ENCODE measurements at regions not wholly inside any gene's neighbourhood (a gene's known extent, or its start where the extent isn't known, plus 50 kb on each side); places are given as distances from the start of the nearest gene placed in this dataset.

DNA sequence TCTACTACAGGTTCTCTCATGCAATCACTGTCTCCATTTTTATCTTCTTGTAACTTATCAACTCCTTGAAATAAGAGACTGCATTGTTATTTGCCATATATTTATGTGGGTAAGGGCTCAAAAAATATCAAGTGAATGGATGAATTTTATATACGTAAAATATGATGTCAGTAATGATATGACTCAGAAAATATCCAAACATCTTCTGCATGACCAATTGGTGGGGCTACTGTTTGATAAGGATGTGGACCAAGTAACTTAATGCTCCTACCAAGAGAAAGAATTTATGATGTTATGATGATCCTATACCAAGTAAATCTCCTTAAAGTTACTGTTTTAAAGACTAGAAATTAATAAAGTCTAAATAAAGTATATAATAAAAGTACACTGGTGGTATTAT lies 103.7 kb downstream of the OGFRL1 start:
- TF ChIP-seq POLR2AphosphoS5 (IDR thresholded peaks at IDR 0.05; ENCODE audit: borderline replicate concordance, low read depth, low read length) (no peak), FOXP2 (optimal IDR thresholded peaks at IDR 0.05; ENCODE audit: control extremely low read depth, extremely low read length, insufficient read depth) (no peak), EZH2 (IDR thresholded peaks at IDR 0.05) (no peak)
- no peak for DNase-seq (ENCODE audit: low read depth, low spot score)
- no peak overlapping the region for H3K9ac ChIP-seq (ENCODE audit: insufficient read length)
- no peak overlapping the region for H3K27ac ChIP-seq
- H3K4me3 ChIP-seq = no peak overlapping the region
- H3K9me3 ChIP-seq (ENCODE audit: low read depth, low read length) = no peaks in the 10 kb centered on the region
- no peaks in the 10 kb centered on the region for H3K36me3 ChIP-seq (ENCODE audit: insufficient read depth, low read length)

- TF ChIP-seq EZH2 (IDR thresholded peaks at IDR 0.05) = no peak
- no peak for TF ChIP-seq POLR2AphosphoS5 (IDR thresholded peaks at IDR 0.05; ENCODE audit: borderline replicate concordance, low read depth, low read length)
- TF ChIP-seq FOXP2 (optimal IDR thresholded peaks at IDR 0.05; ENCODE audit: control extremely low read depth, extremely low read length, insufficient read depth) = no peak
- H3K4me3 ChIP-seq = peak overlapping the region; percentile 26; the same call in 1 of the 2 replicates
- H3K9ac ChIP-seq (ENCODE audit: insufficient read length) = no peak overlapping the region
- no peaks in the 10 kb centered on the region for H3K36me3 ChIP-seq (ENCODE audit: insufficient read depth, low read length)
- no peak for DNase-seq (ENCODE audit: low read depth, low spot score)
- peak overlapping the region; percentile 44; the same call in 1 of the 2 replicates for H3K27ac ChIP-seq
- no peaks in the 10 kb centered on the region for H3K9me3 ChIP-seq (ENCODE audit: low read depth, low read length)
Measured at GRCh38 chr6:71393471-71393870, 104.9 kb downstream of the OGFRL1 start.

- Histone ChIP-seq H3K27ac (peak overlapping the region; percentile 44; the same call in 1 of the 2 replicates), H3K9me3 (ENCODE audit: low read depth, low read length) (no peaks in the 10 kb centered on the region), H3K36me3 (ENCODE audit: insufficient read depth, low read length) (no peaks in the 10 kb centered on the region), H3K9ac (ENCODE audit: insufficient read length) (no peak overlapping the region), H3K4me3 (no peak overlapping the region; the same call in 1 of the 2 replicates)
- TF ChIP-seq FOXP2 (optimal IDR thresholded peaks at IDR 0.05; ENCODE audit: control extremely low read depth, extremely low read length, insufficient read depth) (no peak), EZH2 (IDR thresholded peaks at IDR 0.05) (no peak), POLR2AphosphoS5 (IDR thresholded peaks at IDR 0.05; ENCODE audit: borderline replicate concordance, low read depth, low read length) (no peak)
- no peak for DNase-seq (ENCODE audit: low read depth, low spot score)
Measured at GRCh38 chr6:71393981-71394432, 105.4 kb downstream of the OGFRL1 start.

GRCh38 chr6:71394926-71395325 lies 106.3 kb downstream of the OGFRL1 start:
- no peak overlapping the region for H3K27ac ChIP-seq
- H3K36me3 ChIP-seq (ENCODE audit: insufficient read depth, low read length) = no peaks in the 10 kb centered on the region
- DNase-seq (ENCODE audit: low read depth, low spot score) = no peak

DNA sequence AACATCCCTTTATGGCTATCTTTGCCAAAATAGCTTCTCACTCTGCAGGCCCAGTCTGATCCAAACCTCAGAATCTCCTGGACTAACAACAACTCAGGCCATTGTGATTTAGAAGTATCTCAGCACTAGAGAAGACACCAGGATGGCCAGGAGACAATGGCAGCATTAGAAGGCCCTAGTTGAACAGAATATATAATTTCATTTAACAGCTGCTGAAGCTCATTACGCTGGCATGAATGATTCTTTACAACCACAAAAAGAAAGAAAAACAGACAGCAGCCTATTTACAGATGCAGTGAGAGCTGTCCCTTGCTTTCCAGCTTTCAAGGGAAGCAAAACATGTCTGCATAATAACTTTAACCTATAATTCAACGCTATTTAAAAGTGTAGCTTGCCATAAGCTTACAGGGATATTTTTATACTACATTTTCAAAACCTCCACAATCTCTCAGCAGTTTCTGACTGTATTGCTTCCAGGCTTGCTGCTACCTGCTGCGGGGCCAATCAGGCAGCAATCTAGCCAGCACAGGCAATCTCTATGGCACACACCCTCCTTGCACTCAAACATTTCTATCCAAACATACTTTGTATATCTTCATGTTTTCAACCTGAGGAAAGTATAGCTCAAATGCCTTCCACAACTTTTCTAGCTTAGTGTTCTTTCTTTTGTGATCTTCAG lies 107.3 kb downstream of the OGFRL1 start:
- H3K9ac ChIP-seq (ENCODE audit: insufficient read length) = no peak overlapping the region
- no peak overlapping the region for H3K4me3 ChIP-seq
- no peaks in the 10 kb centered on the region for H3K9me3 ChIP-seq (ENCODE audit: low read depth, low read length)
- no peak for DNase-seq (ENCODE audit: low read depth, low spot score)
- H3K36me3 ChIP-seq (ENCODE audit: insufficient read depth, low read length) = no peaks in the 10 kb centered on the region
- TF ChIP-seq EZH2 (IDR thresholded peaks at IDR 0.05) (no peak), FOXP2 (optimal IDR thresholded peaks at IDR 0.05; ENCODE audit: control extremely low read depth, extremely low read length, insufficient read depth) (no peak), POLR2AphosphoS5 (IDR thresholded peaks at IDR 0.05; ENCODE audit: borderline replicate concordance, low read depth, low read length) (no peak)
- H3K27ac ChIP-seq = no peak overlapping the region

More at GRCh38 chr6:71394926-71395325, 106.3 kb downstream of the OGFRL1 start:
- H3K4me3 ChIP-seq = no peak overlapping the region
- TF ChIP-seq FOXP2 (optimal IDR thresholded peaks at IDR 0.05; ENCODE audit: control extremely low read depth, extremely low read length, insufficient read depth) (no peak), POLR2AphosphoS5 (IDR thresholded peaks at IDR 0.05; ENCODE audit: borderline replicate concordance, low read depth, low read length) (no peak), EZH2 (IDR thresholded peaks at IDR 0.05) (no peak)
- no peaks in the 10 kb centered on the region for H3K9me3 ChIP-seq (ENCODE audit: low read depth, low read length)
- no peak overlapping the region for H3K9ac ChIP-seq (ENCODE audit: insufficient read length)

GRCh38 chr6:71396410-71396801 lies 107.8 kb downstream of the OGFRL1 start:
- no peak overlapping the region for H3K27ac ChIP-seq
- H3K9ac ChIP-seq (ENCODE audit: insufficient read length) = no peak overlapping the region
- DNase-seq (ENCODE audit: low read depth, low spot score) = no peak
- no peaks in the 10 kb centered on the region for H3K36me3 ChIP-seq (ENCODE audit: insufficient read depth, low read length)
- H3K4me3 ChIP-seq = no peak overlapping the region
- H3K9me3 ChIP-seq (ENCODE audit: low read depth, low read length) = no peaks in the 10 kb centered on the region
- TF ChIP-seq POLR2AphosphoS5 (IDR thresholded peaks at IDR 0.05; ENCODE audit: borderline replicate concordance, low read depth, low read length) (no peak), FOXP2 (optimal IDR thresholded peaks at IDR 0.05; ENCODE audit: control extremely low read depth, extremely low read length, insufficient read depth) (no peak), EZH2 (IDR thresholded peaks at IDR 0.05) (no peak)

- Histone ChIP-seq H3K4me3 (no peak overlapping the region), H3K27ac (no peak overlapping the region), H3K9ac (ENCODE audit: insufficient read length) (no peak overlapping the region), H3K9me3 (ENCODE audit: low read depth, low read length) (no peaks in the 10 kb centered on the region), H3K36me3 (ENCODE audit: insufficient read depth, low read length) (no peaks in the 10 kb centered on the region)
- DNase-seq (ENCODE audit: low read depth, low spot score) = no peak
- no peak for TF ChIP-seq FOXP2 (optimal IDR thresholded peaks at IDR 0.05; ENCODE audit: control extremely low read depth, extremely low read length, insufficient read depth)
- no peak for TF ChIP-seq EZH2 (IDR thresholded peaks at IDR 0.05)
- no peak for TF ChIP-seq POLR2AphosphoS5 (IDR thresholded peaks at IDR 0.05; ENCODE audit: borderline replicate concordance, low read depth, low read length)
Measured at GRCh38 chr6:71399279-71399678, 110.7 kb downstream of the OGFRL1 start.

DNA sequence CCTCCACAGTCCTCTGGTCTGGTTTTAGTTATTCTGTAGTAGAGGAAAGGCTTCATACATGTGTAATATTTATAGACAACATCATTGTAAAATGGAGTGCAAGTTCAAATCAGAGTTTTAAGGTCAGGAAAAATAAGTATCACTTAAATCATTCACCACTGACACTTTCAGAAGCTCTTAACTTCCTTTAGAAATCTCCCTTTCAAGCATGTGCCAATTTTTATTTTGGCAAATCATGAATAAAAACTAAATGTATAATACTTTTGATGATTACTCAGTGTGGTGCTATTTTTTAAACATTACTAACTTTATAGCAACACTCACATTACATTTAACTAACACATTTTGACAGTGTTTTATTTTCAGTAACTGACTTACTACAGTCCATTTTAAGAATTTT lies 112.2 kb downstream of the OGFRL1 start:
- Histone ChIP-seq H3K9me3 (ENCODE audit: low read depth, low read length) (no peaks in the 10 kb centered on the region), H3K4me3 (no peak overlapping the region), H3K27ac (no peak overlapping the region), H3K36me3 (ENCODE audit: insufficient read depth, low read length) (no peaks in the 10 kb centered on the region), H3K9ac (ENCODE audit: insufficient read length) (no peak overlapping the region)
- TF ChIP-seq EZH2 (IDR thresholded peaks at IDR 0.05) (no peak), FOXP2 (optimal IDR thresholded peaks at IDR 0.05; ENCODE audit: control extremely low read depth, extremely low read length, insufficient read depth) (no peak), POLR2AphosphoS5 (IDR thresholded peaks at IDR 0.05; ENCODE audit: borderline replicate concordance, low read depth, low read length) (no peak)
- no peak for DNase-seq (ENCODE audit: low read depth, low spot score)
